SK-N-SH (cell line): ENCODE measurements at regions not wholly inside any gene's neighbourhood (a gene's known extent, or its start where the extent isn't known, plus 50 kb on each side); places are given as distances from the start of the nearest gene placed in this dataset.

Experiments
- CTCF ChIA-PET: fragments of 300-600, 350-600 bp; formaldehyde crosslinking; extraction: SDS; loops from one replicate; lab custom pipeline; 2021; lab: Yijun Ruan, JAX
- POLR2A ChIA-PET: fragments of 350-600 bp; sonication (Branson Sonifier 250); formaldehyde crosslinking; extraction: SDS; loops from one replicate; lab custom pipeline; 2020; ENCODE audit warnings: antibody characterized with exemption, inconsistent platforms; lab: Yijun Ruan, JAX
- DNase-seq: peaks from one replicate; pipeline ENCODE4 v3.0.0; 2012
- H2AFZ ChIP-seq: fragments of 200-600 bp; sonication (generic); 2 replicates; pipeline ENCODE4 v1.8.1; 2016; ENCODE audit warnings: antibody characterized with exemption, mild to moderate bottlenecking, low read depth
- H3F3A ChIP-seq: fragments of 200-600 bp; sonication (generic); replicated peaks from 2 replicates; pipeline ENCODE3; 2016; ENCODE audit warnings: antibody characterized with exemption, mild to moderate bottlenecking; ENCODE audit not compliant: insufficient read depth
- H3K27ac ChIP-seq, 2 experiments: fragments of 200-500 bp in 1 of 2; fragments of 200-600 bp in 1 of 2; sonication (Bioruptor generic) in 1 of 2; sonication (generic), shearing (Covaris generic) in 1 of 2; 2 replicates each; pipeline versions ENCODE4 v1.5.1 to v1.6.1; 2014 to 2016; ENCODE audit warnings: low read depth in 2 of 2, inconsistent platforms in 1 of 2, low read length in 1 of 2, mild to moderate bottlenecking in 1 of 2, mixed read lengths in 1 of 2
- H3K27me3 ChIP-seq: fragments of 200-600 bp; sonication (generic), shearing (Covaris generic); 2 replicates; pipeline ENCODE4 v1.6.1; 2016; ENCODE audit warnings: mixed run types; ENCODE audit not compliant: insufficient read depth
- H3K36me3 ChIP-seq, 2 experiments: fragments of 200-500 bp in 1 of 2; fragments of 200-600 bp in 1 of 2; sonication (Bioruptor generic) in 1 of 2; sonication (generic) in 1 of 2; replicated peaks in 1 of 2; 2 replicates each; pipeline versions ENCODE3 to v1.5.1; 2014 to 2016; ENCODE audit warnings: low read length in 1 of 2, mild to moderate bottlenecking in 1 of 2; ENCODE audit not compliant: insufficient read depth in 2 of 2, control insufficient read depth in 1 of 2
- H3K4me1 ChIP-seq, 2 experiments: fragments of 200-500 bp in 1 of 2; fragments of 200-600 bp in 1 of 2; sonication (Bioruptor generic) in 1 of 2; sonication (generic), shearing (Covaris generic) in 1 of 2; 2 replicates each; pipeline versions ENCODE4 v1.5.1 to v1.6.1; 2014 to 2016; ENCODE audit warnings: low read depth in 1 of 2, low read length in 1 of 2, mixed run types in 1 of 2; ENCODE audit not compliant: insufficient read depth in 2 of 2, control insufficient read depth in 1 of 2
- H3K4me2 ChIP-seq: fragments of 200-600 bp; sonication (generic), shearing (Covaris generic); 2 replicates; pipeline ENCODE4 v1.6.1; 2017; ENCODE audit warnings: mixed run types
- H3K4me3 ChIP-seq, 2 experiments: fragments of 200-500 bp in 1 of 2; fragments of 200-600 bp in 1 of 2; sonication (Bioruptor generic) in 1 of 2; sonication (generic), shearing (Covaris generic) in 1 of 2; 2 replicates each; pipeline versions ENCODE4 v1.5.1 to v1.8.1; 2014 to 2016; ENCODE audit warnings: low read depth in 2 of 2, inconsistent platforms in 1 of 2, low read length in 1 of 2, mild to moderate bottlenecking in 1 of 2, mixed read lengths in 1 of 2, moderate library complexity in 1 of 2
- H3K79me2 ChIP-seq: fragments of 200-600 bp; sonication (generic); 2 replicates; pipeline ENCODE4 v1.8.1; 2017; ENCODE audit warnings: mild to moderate bottlenecking; ENCODE audit not compliant: insufficient read depth
- H3K9ac ChIP-seq: fragments of 200-600 bp; sonication (generic); 2 replicates; pipeline ENCODE4 v1.6.1; 2017; ENCODE audit warnings: mixed run types
- H3K9me2 ChIP-seq: fragments of 200-600 bp; sonication (generic); 2 replicates; pipeline ENCODE4 v1.6.1; 2017; ENCODE audit warnings: mixed run types
- H3K9me3 ChIP-seq: fragments of 200-600 bp; sonication (generic); 2 replicates; pipeline ENCODE4 v1.6.1; 2017; ENCODE audit warnings: mixed run types, mild to moderate bottlenecking, moderate library complexity
- H4K20me1 ChIP-seq: fragments of 200-600 bp; sonication (generic); 2 replicates; pipeline ENCODE4 v1.6.1; 2017; ENCODE audit warnings: mild to moderate bottlenecking, mixed run types; ENCODE audit not compliant: insufficient read depth
- CTCF ChIP-seq: fragments of 200-600 bp; sonication (generic); IDR thresholded peaks from 2 replicates; pipeline ENCODE4 v1.6.1; 2017; ENCODE audit warnings: antibody characterized with exemption, mild to moderate bottlenecking, moderate library complexity
- EP300 ChIP-seq, 2 experiments: IDR thresholded peaks; 2 replicates each; pipeline versions ENCODE4 v1.4.0 to v1.6.1; 2012; ENCODE audit warnings: borderline replicate concordance in 1 of 2, low read depth in 1 of 2, low read length in 1 of 2
- FOSL2 ChIP-seq: IDR thresholded peaks from 2 replicates; pipeline ENCODE4 v1.4.0; 2012; ENCODE audit warnings: low read depth, mild to moderate bottlenecking, moderate library complexity, borderline replicate concordance
- FOXM1 ChIP-seq: IDR thresholded peaks from 2 replicates; pipeline ENCODE4 v1.4.0; 2012; ENCODE audit warnings: low read depth, mild to moderate bottlenecking
- GABPA ChIP-seq: IDR thresholded peaks from 2 replicates; pipeline ENCODE4 v1.4.0; 2012; ENCODE audit warnings: low read depth, mild to moderate bottlenecking
- IRF3 ChIP-seq: fragments of 150-350 bp; IDR thresholded peaks from 2 replicates; pipeline ENCODE4 v1.6.1; 2016; ENCODE audit warnings: mild to moderate bottlenecking, low read depth, low read length
- JUND ChIP-seq: IDR thresholded peaks from 2 replicates; pipeline ENCODE4 v1.4.0; 2012
- MEF2A ChIP-seq: IDR thresholded peaks from 2 replicates; pipeline ENCODE4 v1.4.0; 2012; ENCODE audit warnings: low read depth, borderline replicate concordance
- PBX3 ChIP-seq: IDR thresholded peaks from 2 replicates; pipeline ENCODE4; 2012
- POLR2AphosphoS5 ChIP-seq: IDR thresholded peaks from 2 replicates; pipeline ENCODE4 v1.6.1; 2012; ENCODE audit warnings: low read depth, low read length
- RCOR1 ChIP-seq: fragments of 150-350 bp; IDR thresholded peaks from 2 replicates; pipeline ENCODE4 v1.6.1; 2017; ENCODE audit warnings: antibody characterized with exemption, low read length
- RFX5 ChIP-seq: IDR thresholded peaks from 2 replicates; pipeline ENCODE4 v1.6.1; 2012; ENCODE audit warnings: mild to moderate bottlenecking, improper control_type of control experiment, low read length
- TAF1 ChIP-seq: IDR thresholded peaks from 2 replicates; pipeline ENCODE4 v1.6.1; 2012; ENCODE audit warnings: low read depth, mild to moderate bottlenecking, low read length, moderate library complexity, borderline replicate concordance
- TCF12 ChIP-seq: IDR thresholded peaks from 2 replicates; pipeline ENCODE4 v1.4.0; 2012
- USF1 ChIP-seq: IDR thresholded peaks from 2 replicates; pipeline ENCODE4 v1.4.0; 2012; ENCODE audit warnings: low read depth, borderline replicate concordance
- USF2 ChIP-seq: fragments of 150-350 bp; IDR thresholded peaks from 2 replicates; pipeline ENCODE4 v1.6.1; 2017; ENCODE audit warnings: antibody characterized with exemption, low read length, low read depth, borderline replicate concordance
- WGBS: methylation state at CpG from one replicate; pipeline ENCODE4 v1.1.6; 2017; ENCODE audit warnings: low lambda C conversion rate; 5-methylcytosine and 5-hydroxymethylcytosine counted together

GRCh38 chr2:7432436-7432835 is 515.2 kb downstream of the RNF144A start (continued):
- TF ChIP-seq CTCF: no peak
- no peak for TF ChIP-seq FOSL2
- TF ChIP-seq JUND: no peak
- TF ChIP-seq EP300 (IDR thresholded peaks at IDR 0.05; ENCODE audit: borderline replicate concordance in 1 of 2, low read depth in 1 of 2, low read length in 1 of 2): no peak
- no peak for TF ChIP-seq PBX3
- no peak for TF ChIP-seq FOXM1
- no peak for TF ChIP-seq TCF12
- TF ChIP-seq, all 33 proteins: peak for 0

GRCh38 chr2:7436096-7436906 is 519.1 kb downstream of the RNF144A start:
- 59% methylated on average over 9 of the region's 9 CpGs for WGBS
- POLR2A ChIA-PET: no interaction called here
- CTCF ChIA-PET: interaction anchor here (0.9 to 2.5 kb wide), 2 partner anchors 9 to 19 kb away, joined by 3 to 13 read pairs; no protein-coding TSS in a partner anchor

More at GRCh38 chr2:7436096-7436906, 519.1 kb downstream of the RNF144A start:
- no peak overlapping the region for H3K9ac ChIP-seq
- no peak overlapping the region for H3K4me2 ChIP-seq
- no peak overlapping the region for H3K4me3 ChIP-seq
- no peaks in the 10 kb centered on the region for H4K20me1 ChIP-seq
- no peaks in the 10 kb centered on the region for H3F3A ChIP-seq
- no peak overlapping the region for H3K27ac ChIP-seq
- H3K9me2 ChIP-seq: no peaks in the 10 kb centered on the region
- no peaks in the 10 kb centered on the region for H3K36me3 ChIP-seq
- DNase-seq: no peak
- H3K79me2 ChIP-seq: no peaks in the 10 kb centered on the region
- H3K27me3 ChIP-seq: no peaks in the 10 kb centered on the region
- no peaks in the 10 kb centered on the region for H3K4me1 ChIP-seq
- TF ChIP-seq TCF12: no peak
- TF ChIP-seq RFX5: no peak
- no peak for TF ChIP-seq JUND
- TF ChIP-seq IRF3: no peak
- TF ChIP-seq MEF2A: no peak
- no peak for TF ChIP-seq POLR2AphosphoS5
- no peak for TF ChIP-seq RCOR1
- no peak for TF ChIP-seq TAF1
- TF ChIP-seq FOSL2: no peak
- TF ChIP-seq USF1: no peak
- TF ChIP-seq USF2: no peak
- no peak for TF ChIP-seq GABPA
- TF ChIP-seq PBX3: no peak
- no peak for TF ChIP-seq EP300 (IDR thresholded peaks at IDR 0.05; ENCODE audit: borderline replicate concordance in 1 of 2, low read depth in 1 of 2, low read length in 1 of 2)
- H3K9me3 ChIP-seq: no peaks in the 10 kb centered on the region
- H2AFZ ChIP-seq: no peak overlapping the region
